SK-N-SH (cell line): ENCODE measurements at regions not wholly inside any gene's neighbourhood (a gene's known extent, or its start where the extent isn't known, plus 50 kb on each side); places are given as distances from the start of the nearest gene placed in this dataset.

Experiments
- CTCF ChIA-PET: fragments of 300-600, 350-600 bp; formaldehyde crosslinking; extraction: SDS; loops from one replicate; lab custom pipeline; 2021; lab: Yijun Ruan, JAX
- POLR2A ChIA-PET: fragments of 350-600 bp; sonication (Branson Sonifier 250); formaldehyde crosslinking; extraction: SDS; loops from one replicate; lab custom pipeline; 2020; ENCODE audit warnings: antibody characterized with exemption, inconsistent platforms; lab: Yijun Ruan, JAX
- DNase-seq: peaks from one replicate; pipeline ENCODE4 v3.0.0; 2012
- H2AFZ ChIP-seq: fragments of 200-600 bp; sonication (generic); 2 replicates; pipeline ENCODE4 v1.8.1; 2016; ENCODE audit warnings: antibody characterized with exemption, mild to moderate bottlenecking, low read depth
- H3F3A ChIP-seq: fragments of 200-600 bp; sonication (generic); replicated peaks from 2 replicates; pipeline ENCODE3; 2016; ENCODE audit warnings: antibody characterized with exemption, mild to moderate bottlenecking; ENCODE audit not compliant: insufficient read depth
- H3K27ac ChIP-seq, 2 experiments: fragments of 200-500 bp in 1 of 2; fragments of 200-600 bp in 1 of 2; sonication (Bioruptor generic) in 1 of 2; sonication (generic), shearing (Covaris generic) in 1 of 2; 2 replicates each; pipeline versions ENCODE4 v1.5.1 to v1.6.1; 2014 to 2016; ENCODE audit warnings: low read depth in 2 of 2, inconsistent platforms in 1 of 2, low read length in 1 of 2, mild to moderate bottlenecking in 1 of 2, mixed read lengths in 1 of 2
- H3K27me3 ChIP-seq: fragments of 200-600 bp; sonication (generic), shearing (Covaris generic); 2 replicates; pipeline ENCODE4 v1.6.1; 2016; ENCODE audit warnings: mixed run types; ENCODE audit not compliant: insufficient read depth
- H3K36me3 ChIP-seq, 2 experiments: fragments of 200-500 bp in 1 of 2; fragments of 200-600 bp in 1 of 2; sonication (Bioruptor generic) in 1 of 2; sonication (generic) in 1 of 2; replicated peaks in 1 of 2; 2 replicates each; pipeline versions ENCODE3 to v1.5.1; 2014 to 2016; ENCODE audit warnings: low read length in 1 of 2, mild to moderate bottlenecking in 1 of 2; ENCODE audit not compliant: insufficient read depth in 2 of 2, control insufficient read depth in 1 of 2
- H3K4me1 ChIP-seq, 2 experiments: fragments of 200-500 bp in 1 of 2; fragments of 200-600 bp in 1 of 2; sonication (Bioruptor generic) in 1 of 2; sonication (generic), shearing (Covaris generic) in 1 of 2; 2 replicates each; pipeline versions ENCODE4 v1.5.1 to v1.6.1; 2014 to 2016; ENCODE audit warnings: low read depth in 1 of 2, low read length in 1 of 2, mixed run types in 1 of 2; ENCODE audit not compliant: insufficient read depth in 2 of 2, control insufficient read depth in 1 of 2
- H3K4me2 ChIP-seq: fragments of 200-600 bp; sonication (generic), shearing (Covaris generic); 2 replicates; pipeline ENCODE4 v1.6.1; 2017; ENCODE audit warnings: mixed run types
- H3K4me3 ChIP-seq, 2 experiments: fragments of 200-500 bp in 1 of 2; fragments of 200-600 bp in 1 of 2; sonication (Bioruptor generic) in 1 of 2; sonication (generic), shearing (Covaris generic) in 1 of 2; 2 replicates each; pipeline versions ENCODE4 v1.5.1 to v1.8.1; 2014 to 2016; ENCODE audit warnings: low read depth in 2 of 2, inconsistent platforms in 1 of 2, low read length in 1 of 2, mild to moderate bottlenecking in 1 of 2, mixed read lengths in 1 of 2, moderate library complexity in 1 of 2
- H3K79me2 ChIP-seq: fragments of 200-600 bp; sonication (generic); 2 replicates; pipeline ENCODE4 v1.8.1; 2017; ENCODE audit warnings: mild to moderate bottlenecking; ENCODE audit not compliant: insufficient read depth
- H3K9ac ChIP-seq: fragments of 200-600 bp; sonication (generic); 2 replicates; pipeline ENCODE4 v1.6.1; 2017; ENCODE audit warnings: mixed run types
- H3K9me2 ChIP-seq: fragments of 200-600 bp; sonication (generic); 2 replicates; pipeline ENCODE4 v1.6.1; 2017; ENCODE audit warnings: mixed run types
- H3K9me3 ChIP-seq: fragments of 200-600 bp; sonication (generic); 2 replicates; pipeline ENCODE4 v1.6.1; 2017; ENCODE audit warnings: mixed run types, mild to moderate bottlenecking, moderate library complexity
- H4K20me1 ChIP-seq: fragments of 200-600 bp; sonication (generic); 2 replicates; pipeline ENCODE4 v1.6.1; 2017; ENCODE audit warnings: mild to moderate bottlenecking, mixed run types; ENCODE audit not compliant: insufficient read depth
- FOSL2 ChIP-seq: IDR thresholded peaks from 2 replicates; pipeline ENCODE4 v1.4.0; 2012; ENCODE audit warnings: low read depth, mild to moderate bottlenecking, moderate library complexity, borderline replicate concordance
- GABPA ChIP-seq: IDR thresholded peaks from 2 replicates; pipeline ENCODE4 v1.4.0; 2012; ENCODE audit warnings: low read depth, mild to moderate bottlenecking
- GATA2 ChIP-seq: sonication (generic); formaldehyde crosslinking; IDR thresholded peaks from 2 replicates; pipeline ENCODE4 v1.5.0; 2020; ENCODE audit warnings: mild to moderate bottlenecking, missing genetic modification reagents
- MEF2A ChIP-seq: IDR thresholded peaks from 2 replicates; pipeline ENCODE4 v1.4.0; 2012; ENCODE audit warnings: low read depth, borderline replicate concordance
- NRF1 ChIP-seq: IDR thresholded peaks from 2 replicates; pipeline ENCODE4 v1.6.1; 2012; ENCODE audit warnings: low read depth, mild to moderate bottlenecking, low read length
- POLR2AphosphoS5 ChIP-seq: IDR thresholded peaks from 2 replicates; pipeline ENCODE4 v1.6.1; 2012; ENCODE audit warnings: low read depth, low read length
- RCOR1 ChIP-seq: fragments of 150-350 bp; IDR thresholded peaks from 2 replicates; pipeline ENCODE4 v1.6.1; 2017; ENCODE audit warnings: antibody characterized with exemption, low read length
- RXRA ChIP-seq: IDR thresholded peaks from 2 replicates; pipeline ENCODE4 v1.4.0; 2012; ENCODE audit warnings: low read depth, mild to moderate bottlenecking, borderline replicate concordance
- TCF12 ChIP-seq: IDR thresholded peaks from 2 replicates; pipeline ENCODE4 v1.4.0; 2012
- TEAD4 ChIP-seq: IDR thresholded peaks from 2 replicates; pipeline ENCODE4 v1.4.0; 2012; ENCODE audit warnings: mild to moderate bottlenecking, borderline replicate concordance; ENCODE audit not compliant: insufficient read depth
- USF1 ChIP-seq: IDR thresholded peaks from 2 replicates; pipeline ENCODE4 v1.4.0; 2012; ENCODE audit warnings: low read depth, borderline replicate concordance
- WGBS: methylation state at CpG from one replicate; pipeline ENCODE4 v1.1.6; 2017; ENCODE audit warnings: low lambda C conversion rate; 5-methylcytosine and 5-hydroxymethylcytosine counted together
- TF ChIP-seq, protein P1 (sequence below): IDR thresholded peaks from 2 replicates; pipeline ENCODE4 v1.4.0; 2012; ENCODE audit warnings: low read depth, borderline replicate concordance

DNA sequence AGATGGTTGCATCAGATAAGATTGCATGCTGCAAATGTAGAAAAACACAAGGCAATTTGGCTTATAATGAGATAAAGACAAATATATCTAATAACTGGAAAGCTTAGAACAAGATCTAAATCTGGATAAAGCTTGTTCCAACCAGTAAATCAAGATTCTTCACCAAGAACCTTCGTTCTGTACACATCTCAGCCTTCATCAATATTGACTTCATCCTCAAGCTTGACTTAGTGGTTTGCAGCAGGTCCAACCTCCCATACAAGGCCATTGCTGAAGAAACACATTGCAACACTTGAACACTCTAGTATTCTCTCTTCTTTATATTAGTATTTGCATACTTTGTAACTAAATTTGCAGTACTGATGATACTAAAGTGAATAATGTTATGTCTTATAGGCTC is 407.6 kb downstream of the TLL1 start:
- Histone ChIP-seq H3K9me3 (no peaks in the 10 kb centered on the region), H3K36me3 (no peaks in the 10 kb centered on the region), H3K79me2 (no peaks in the 10 kb centered on the region), H2AFZ (peak overlapping the region; percentile 3; the same call in 1 of the 2 replicates), H3K27me3 (no peaks in the 10 kb centered on the region), H3F3A (peaks cover 8% of the 10 kb centered on the region), H3K4me2 (no peak overlapping the region), H3K4me3 (no peak overlapping the region), H3K9me2 (no peaks in the 10 kb centered on the region)
- CTCF ChIA-PET = no interaction called here
- POLR2A ChIA-PET = no interaction called here
- no peak for DNase-seq
- TF ChIP-seq MEF2A (no peak), USF1 (no peak)
- TF ChIP-seq, all 33 proteins: peak for 0
- no peaks in the 10 kb centered on the region; a peak in 1 of 4 replicates for H3K4me1 ChIP-seq
- H3K27ac ChIP-seq = no peak overlapping the region
- 12% methylated on average over 1 of the region's 1 CpG for WGBS
- H3K9ac ChIP-seq = no peak overlapping the region
- H4K20me1 ChIP-seq = no peaks in the 10 kb centered on the region

GRCh38 chr4:166282081-166282770 is 409.2 kb downstream of the TLL1 start:
- POLR2A ChIA-PET = no interaction called here
- WGBS = 0% methylated on average over 1 of the region's 1 CpG

DNA sequence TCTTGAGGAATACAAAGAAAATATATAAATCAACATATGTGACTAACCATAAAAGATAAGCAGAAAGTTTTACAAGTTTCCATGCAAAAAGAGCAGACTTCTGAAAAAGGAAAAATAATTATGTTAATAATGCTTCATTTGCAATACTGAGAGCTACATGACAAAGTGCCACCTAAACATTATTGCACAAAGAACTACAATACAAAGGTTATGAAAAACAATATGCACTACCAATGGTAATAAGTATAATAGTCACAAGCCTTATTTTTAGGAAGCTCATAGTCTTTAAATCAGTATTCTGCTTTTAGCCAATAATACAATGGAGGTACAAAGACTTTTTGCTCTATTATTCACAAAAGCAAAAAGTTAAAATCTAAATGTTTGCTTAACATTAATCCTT is 411.2 kb downstream of the TLL1 start:
- Histone ChIP-seq H4K20me1 (no peaks in the 10 kb centered on the region), H3K27ac (no peak overlapping the region), H3K9ac (no peak overlapping the region), H3K27me3 (no peaks in the 10 kb centered on the region), H3K4me3 (no peak overlapping the region), H3K4me2 (no peak overlapping the region), H3K9me3 (no peaks in the 10 kb centered on the region), H2AFZ (no peak overlapping the region), H3K9me2 (no peaks in the 10 kb centered on the region), H3K4me1 (no peaks in the 10 kb centered on the region), H3F3A (no peaks in the 10 kb centered on the region), H3K36me3 (no peaks in the 10 kb centered on the region), H3K79me2 (no peaks in the 10 kb centered on the region)
- no peak for TF ChIP-seq FOSL2
- TF ChIP-seq, protein P1, sequence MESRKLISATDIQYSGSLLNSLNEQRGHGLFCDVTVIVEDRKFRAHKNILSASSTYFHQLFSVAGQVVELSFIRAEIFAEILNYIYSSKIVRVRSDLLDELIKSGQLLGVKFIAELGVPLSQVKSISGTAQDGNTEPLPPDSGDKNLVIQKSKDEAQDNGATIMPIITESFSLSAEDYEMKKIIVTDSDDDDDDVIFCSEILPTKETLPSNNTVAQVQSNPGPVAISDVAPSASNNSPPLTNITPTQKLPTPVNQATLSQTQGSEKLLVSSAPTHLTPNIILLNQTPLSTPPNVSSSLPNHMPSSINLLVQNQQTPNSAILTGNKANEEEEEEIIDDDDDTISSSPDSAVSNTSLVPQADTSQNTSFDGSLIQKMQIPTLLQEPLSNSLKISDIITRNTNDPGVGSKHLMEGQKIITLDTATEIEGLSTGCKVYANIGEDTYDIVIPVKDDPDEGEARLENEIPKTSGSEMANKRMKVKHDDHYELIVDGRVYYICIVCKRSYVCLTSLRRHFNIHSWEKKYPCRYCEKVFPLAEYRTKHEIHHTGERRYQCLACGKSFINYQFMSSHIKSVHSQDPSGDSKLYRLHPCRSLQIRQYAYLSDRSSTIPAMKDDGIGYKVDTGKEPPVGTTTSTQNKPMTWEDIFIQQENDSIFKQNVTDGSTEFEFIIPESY = no peak
- TF ChIP-seq RXRA = no peak
- TF ChIP-seq RCOR1 = no peak
- no peak for TF ChIP-seq POLR2AphosphoS5
- TF ChIP-seq TEAD4 = no peak
- no peak for TF ChIP-seq GATA2
- no peak for TF ChIP-seq TCF12
- TF ChIP-seq NRF1 = no peak
- no peak for DNase-seq
- POLR2A ChIA-PET = no interaction called here
- CTCF ChIA-PET = no interaction called here

More at GRCh38 chr4:166282081-166282770, 409.2 kb downstream of the TLL1 start:
- Histone ChIP-seq H3K27ac (no peak overlapping the region), H3K79me2 (no peaks in the 10 kb centered on the region), H3K36me3 (no peaks in the 10 kb centered on the region), H3K4me3 (no peak overlapping the region), H3K27me3 (no peaks in the 10 kb centered on the region), H3K9me2 (no peaks in the 10 kb centered on the region), H2AFZ (no peak overlapping the region), H4K20me1 (no peaks in the 10 kb centered on the region), H3K4me1 (no peaks in the 10 kb centered on the region; a peak in 1 of 4 replicates), H3F3A (peaks cover 5% of the 10 kb centered on the region), H3K9me3 (no peaks in the 10 kb centered on the region), H3K9ac (no peak overlapping the region), H3K4me2 (no peak overlapping the region)
- DNase-seq = no peak
- CTCF ChIA-PET = interaction anchor here (1.6 kb wide), 1 partner anchor 116 kb away, joined by 3 read pairs; no protein-coding TSS in a partner anchor
- TF ChIP-seq TEAD4 (no peak), NRF1 (no peak), GABPA (no peak)
